Left ventricle myocardium inferior (tissue), 1 donor: ENCODE measurements at regions not wholly inside any gene's neighbourhood (a gene's known extent, or its start where the extent isn't known, plus 50 kb on each side); places are given as distances from the start of the nearest gene placed in this dataset.

Experiments
- DNase-seq: peaks from one replicate; pipeline ENCODE4 v3.0.0-alpha.2; 2020
- H3K27ac ChIP-seq: fragments of 200-600 bp; replicated peaks from 2 replicates; pipeline ENCODE4 v1.8.0; 2021
- H3K27me3 ChIP-seq: fragments of 200-600 bp; 2 replicates; pipeline ENCODE4 v1.8.0; 2021; ENCODE audit warnings: low read depth
- H3K36me3 ChIP-seq: fragments of 200-600 bp; 2 replicates; pipeline ENCODE4 v1.8.0; 2021
- H3K4me1 ChIP-seq: fragments of 200-600 bp; 2 replicates; pipeline ENCODE4 v1.8.0; 2021
- H3K4me3 ChIP-seq: fragments of 200-600 bp; 2 replicates; pipeline ENCODE4 v1.8.0; 2021; ENCODE audit warnings: mild to moderate bottlenecking, moderate library complexity
- H3K9me3 ChIP-seq: fragments of 200-600 bp; replicated peaks from 2 replicates; pipeline ENCODE4 v1.8.0; 2021
- CTCF ChIP-seq: fragments of 200-600 bp; IDR thresholded peaks from 2 replicates; pipeline ENCODE4 v1.8.0; 2021; ENCODE audit warnings: antibody characterized with exemption, mild to moderate bottlenecking, borderline replicate concordance
- intact Hi-C: fragments of 100-400 bp; cut with micrococcal nuclease; formaldehyde crosslinking; loops from one replicate; pipeline ENCODE4 v1.11.0; 2022
- donor health status: DM: no; HTN: yes; CAD: no; lungs with severe emphysema.

DNA sequence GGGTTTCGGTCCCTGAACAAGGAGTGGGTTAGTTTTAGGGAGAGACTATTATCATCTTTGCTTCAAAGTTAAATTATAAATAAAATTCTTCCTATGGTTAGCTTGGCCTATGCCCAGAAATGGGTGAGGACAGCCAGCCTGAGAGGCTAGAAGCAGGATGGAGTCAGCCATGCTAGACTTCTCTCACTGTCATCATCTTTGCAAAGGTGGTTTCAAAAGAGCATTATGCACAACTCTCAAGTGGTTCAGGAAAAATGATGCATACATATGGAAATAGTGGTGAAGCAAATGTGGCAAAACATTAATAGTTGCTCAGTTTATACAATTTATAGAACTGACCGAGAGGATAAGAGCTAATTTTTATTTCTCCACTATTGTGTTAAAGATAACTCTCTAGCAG lies 124.3 kb upstream of the FOXN2 start:
- intact Hi-C loops = no loop called here
- H3K9me3 ChIP-seq = no peaks in the 10 kb centered on the region
- no peak for DNase-seq
- TF ChIP-seq CTCF = no peak
- H3K4me1 ChIP-seq = no peaks in the 10 kb centered on the region
- H3K36me3 ChIP-seq = no peaks in the 10 kb centered on the region
- H3K27me3 ChIP-seq = no peaks in the 10 kb centered on the region
- no peak overlapping the region for H3K4me3 ChIP-seq
- H3K27ac ChIP-seq = no peak overlapping the region

- no peak for TF ChIP-seq CTCF
- Histone ChIP-seq H3K9me3 (no peaks in the 10 kb centered on the region), H3K27ac (no peak overlapping the region), H3K27me3 (no peaks in the 10 kb centered on the region), H3K4me3 (no peak overlapping the region), H3K36me3 (no peaks in the 10 kb centered on the region), H3K4me1 (no peaks in the 10 kb centered on the region)
- intact Hi-C loops = no loop called here
- DNase-seq = no peak
Observed at GRCh38 chr2:48194641-48195040, 119.8 kb upstream of the FOXN2 start.

DNA sequence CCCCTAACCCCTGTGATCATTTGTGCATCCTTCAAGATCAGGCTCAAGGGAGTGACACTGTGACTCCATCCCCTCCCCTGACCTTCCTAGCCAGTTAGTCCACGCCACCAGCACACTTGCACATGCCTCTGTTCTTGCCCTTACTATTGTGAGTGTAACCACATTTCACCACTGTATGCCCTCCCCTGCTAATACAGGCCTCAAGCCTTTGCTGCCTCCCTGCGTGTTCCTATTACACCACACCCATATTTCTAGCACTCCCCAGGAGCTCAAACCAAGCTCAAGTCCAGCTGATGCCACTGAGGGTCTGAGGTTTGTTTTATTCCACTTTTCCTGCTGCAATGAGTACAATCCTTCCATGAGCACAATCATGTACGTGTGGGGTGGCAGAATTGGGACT lies 119.3 kb upstream of the FOXN2 start:
- TF ChIP-seq CTCF = no peak
- Histone ChIP-seq H3K27ac (no peak overlapping the region), H3K9me3 (no peaks in the 10 kb centered on the region), H3K36me3 (no peaks in the 10 kb centered on the region), H3K27me3 (no peaks in the 10 kb centered on the region), H3K4me1 (no peaks in the 10 kb centered on the region), H3K4me3 (no peak overlapping the region)
- no peak for DNase-seq
- intact Hi-C loops = no loop called here

DNA sequence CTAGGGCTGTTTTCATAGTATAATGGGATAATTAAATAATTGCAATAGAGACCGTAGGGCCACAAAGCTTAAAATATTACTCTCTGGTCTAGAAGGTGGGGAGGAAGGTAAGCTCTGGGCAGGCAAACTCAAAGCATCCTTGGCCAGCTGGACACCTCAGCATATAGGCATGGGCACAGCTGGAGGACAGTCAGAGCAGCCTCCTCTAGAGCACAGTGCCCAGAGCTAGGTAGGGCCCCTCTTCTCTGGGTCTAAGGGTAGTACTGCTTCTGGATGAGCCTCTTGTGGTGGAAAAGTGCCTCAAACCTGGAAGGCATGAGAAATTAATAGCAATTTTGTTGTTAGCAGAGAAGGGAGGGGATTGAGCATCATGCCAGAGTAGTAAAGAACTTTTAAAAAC lies 116.9 kb upstream of the FOXN2 start:
- no peaks in the 10 kb centered on the region for H3K9me3 ChIP-seq
- DNase-seq = no peak
- intact Hi-C loops = no loop called here
- H3K36me3 ChIP-seq = no peaks in the 10 kb centered on the region
- no peak overlapping the region for H3K27ac ChIP-seq
- no peaks in the 10 kb centered on the region for H3K27me3 ChIP-seq
- no peak for TF ChIP-seq CTCF
- H3K4me3 ChIP-seq = no peak overlapping the region
- H3K4me1 ChIP-seq = no peaks in the 10 kb centered on the region

GRCh38 chr2:48198371-48198770 lies 116.1 kb upstream of the FOXN2 start:
- H3K9me3 ChIP-seq = no peaks in the 10 kb centered on the region
- no peak for TF ChIP-seq CTCF
- no peak for DNase-seq
- no peaks in the 10 kb centered on the region for H3K36me3 ChIP-seq
- no peaks in the 10 kb centered on the region for H3K27me3 ChIP-seq
- no peaks in the 10 kb centered on the region for H3K4me1 ChIP-seq
- no peak overlapping the region for H3K27ac ChIP-seq
- intact Hi-C loops = no loop called here
- no peak overlapping the region for H3K4me3 ChIP-seq

GRCh38 chr2:48199070-48199469 lies 115.4 kb upstream of the FOXN2 start:
- Histone ChIP-seq H3K4me3 (no peak overlapping the region), H3K27ac (no peak overlapping the region), H3K27me3 (no peaks in the 10 kb centered on the region), H3K4me1 (no peaks in the 10 kb centered on the region), H3K9me3 (no peaks in the 10 kb centered on the region), H3K36me3 (no peaks in the 10 kb centered on the region)
- TF ChIP-seq CTCF = no peak
- DNase-seq = no peak
- intact Hi-C loops = no loop called here
